ENCODE measurements at regions not wholly inside any gene's neighbourhood (a gene's known extent, or its start where the extent isn't known, plus 50 kb on each side); places are given as distances from the start of the nearest gene placed in this dataset.

- no peak for DNase-seq
- H3K4me3 Mint-ChIP-seq = no peak overlapping the region
- no peaks in the 10 kb centered on the region for H3K36me3 Mint-ChIP-seq (ENCODE audit: low read depth)
- H3K4me1 Mint-ChIP-seq = no peaks in the 10 kb centered on the region
- H3K27ac Mint-ChIP-seq = no peak overlapping the region
- H3K9me3 Mint-ChIP-seq = no peaks in the 10 kb centered on the region
- peaks cover 18% of the 10 kb centered on the region for H3K27me3 Mint-ChIP-seq (ENCODE audit: low read depth, poor library complexity)
- TF ChIP-seq CTCF (IDR thresholded peaks at IDR 0.05) = no peak
These were observed 515.1 kb downstream of the OMA1 start for GRCh38 chr1:58031416-58031815.

DNA sequence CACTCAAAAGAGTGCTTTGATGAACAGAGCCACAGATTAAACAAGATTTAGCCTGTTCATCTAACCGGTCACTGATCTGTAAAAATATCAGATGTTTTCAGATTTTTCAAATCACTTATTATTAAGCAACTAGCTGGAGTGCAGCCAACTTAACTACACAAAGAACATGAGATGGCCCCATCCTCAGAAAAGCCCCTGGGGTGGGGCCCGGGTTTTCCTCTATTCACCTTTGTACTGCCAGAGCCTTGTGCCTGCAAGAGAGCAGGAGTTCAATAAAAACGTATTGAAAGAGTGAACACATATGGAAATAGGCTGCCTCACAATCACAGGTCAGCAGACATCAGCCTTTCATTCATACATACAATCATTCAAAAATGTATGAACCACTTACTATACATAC lies 516.1 kb downstream of the OMA1 start:
- no peak for TF ChIP-seq CTCF (IDR thresholded peaks at IDR 0.05)
- Mint-ChIP-seq H3K9me3 (no peaks in the 10 kb centered on the region), H3K4me3 (no peak overlapping the region), H3K36me3 (ENCODE audit: low read depth) (no peaks in the 10 kb centered on the region), H3K27ac (no peak overlapping the region), H3K4me1 (no peaks in the 10 kb centered on the region), H3K27me3 (ENCODE audit: low read depth, poor library complexity) (peaks cover 18% of the 10 kb centered on the region)
- no peak for DNase-seq

- H3K36me3 Mint-ChIP-seq (ENCODE audit: low read depth) = no peaks in the 10 kb centered on the region
- no peak for DNase-seq
- H3K4me1 Mint-ChIP-seq = no peaks in the 10 kb centered on the region
- H3K27me3 Mint-ChIP-seq (ENCODE audit: low read depth, poor library complexity) = peaks cover 10% of the 10 kb centered on the region
- no peak for TF ChIP-seq CTCF (IDR thresholded peaks at IDR 0.05)
- no peaks in the 10 kb centered on the region for H3K9me3 Mint-ChIP-seq
- no peak overlapping the region for H3K27ac Mint-ChIP-seq
- no peak overlapping the region for H3K4me3 Mint-ChIP-seq
These were observed 528.9 kb downstream of the OMA1 start for GRCh38 chr1:58017641-58018040.

GRCh38 chr1:58013237-58013636 lies 533.3 kb downstream of the OMA1 start:
- Mint-ChIP-seq H3K9me3 (no peaks in the 10 kb centered on the region), H3K36me3 (ENCODE audit: low read depth) (no peaks in the 10 kb centered on the region), H3K27me3 (ENCODE audit: low read depth, poor library complexity) (peaks cover 10% of the 10 kb centered on the region), H3K4me3 (no peak overlapping the region), H3K4me1 (no peaks in the 10 kb centered on the region), H3K27ac (no peak overlapping the region)
- peak; percentile 20 for TF ChIP-seq CTCF (IDR thresholded peaks at IDR 0.05)
- peak; percentile 8 for DNase-seq

DNA sequence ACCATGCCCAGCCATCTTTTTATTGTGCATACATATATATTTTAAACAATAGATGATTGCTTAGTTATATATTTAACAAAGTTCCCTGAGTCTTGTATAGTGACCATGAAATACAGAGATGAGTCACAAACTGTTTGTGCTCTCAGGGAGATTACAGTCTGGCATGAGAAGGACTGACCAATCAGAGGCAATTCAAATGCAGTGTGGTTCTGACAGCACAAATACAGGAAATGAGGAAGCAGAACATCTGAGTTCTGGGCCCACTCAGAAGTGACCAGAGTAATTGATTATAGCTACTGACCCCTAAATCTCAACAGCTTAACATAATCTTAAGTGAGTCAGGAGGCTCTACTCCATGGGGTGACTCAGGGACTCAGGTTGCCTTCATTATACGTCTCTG lies 534.5 kb downstream of the OMA1 start:
- no peak for DNase-seq
- Mint-ChIP-seq H3K9me3 (no peaks in the 10 kb centered on the region), H3K36me3 (ENCODE audit: low read depth) (no peaks in the 10 kb centered on the region), H3K27ac (no peak overlapping the region), H3K4me3 (no peak overlapping the region), H3K27me3 (ENCODE audit: low read depth, poor library complexity) (peaks cover 9% of the 10 kb centered on the region), H3K4me1 (no peaks in the 10 kb centered on the region)
- no peak for TF ChIP-seq CTCF (IDR thresholded peaks at IDR 0.05)

GRCh38 chr1:58006421-58007046 lies 540.0 kb downstream of the OMA1 start:
- no peaks in the 10 kb centered on the region for H3K9me3 Mint-ChIP-seq
- no peak for TF ChIP-seq CTCF (IDR thresholded peaks at IDR 0.05)
- no peak overlapping the region for H3K27ac Mint-ChIP-seq
- H3K4me3 Mint-ChIP-seq = no peak overlapping the region
- peaks cover 3% of the 10 kb centered on the region for H3K27me3 Mint-ChIP-seq (ENCODE audit: low read depth, poor library complexity)
- H3K4me1 Mint-ChIP-seq = no peaks in the 10 kb centered on the region
- no peak for DNase-seq
- H3K36me3 Mint-ChIP-seq (ENCODE audit: low read depth) = no peaks in the 10 kb centered on the region

Measured in nephron progenitor cell (in vitro differentiated cells).